K562 (cell line): ENCODE measurements at regions not wholly inside any gene's neighbourhood (a gene's known extent, or its start where the extent isn't known, plus 50 kb on each side); places are given as distances from the start of the nearest gene placed in this dataset.

ENCODE experiments used
- ATAC-seq: fragments of 200-7000 bp; cut with Tn5 transposase; 3 replicates; pipeline ENCODE4 v1.9.1; 2020; ENCODE audit warnings: moderate library complexity
- BruUV-seq: library from RNA; stranded (reverse); fragments of 400-500 nt; replicated peaks from 2 replicates; lab custom pipeline; 2021; lab: Mats Ljungman, UMichigan
- CTCF ChIA-PET: fragments of 300-600 bp; formaldehyde crosslinking; extraction: SDS; loops from one replicate; lab custom pipeline; 2021; ENCODE audit warnings: low intra/inter-chr PET ratio; lab: Yijun Ruan, JAX
- POLR2A ChIA-PET: fragments of 300-600, 350-650 bp; sonication (Branson Sonifier 250); formaldehyde crosslinking; extraction: SDS; loops from one replicate; lab custom pipeline; 2021; ENCODE audit warnings: antibody characterized with exemption, inconsistent platforms; lab: Yijun Ruan, JAX
- DNase-seq, 4 experiments: peaks; one replicate each; pipeline versions ENCODE4 v3.0.0 to v3.0.0-alpha.2; 2011 to 2018; ENCODE audit warnings: low spot score in 3 of 4, mixed read lengths in 3 of 4; ENCODE audit errors: extremely low read depth in 1 of 4
- FAIRE-seq: peaks from 2 replicates; lab custom pipeline; 2011; peaks lifted over from hg19 to GRCh38; lab: Jason Lieb, UNC
- H2AFZ ChIP-seq: 2 replicates; pipeline ENCODE4 v1.6.0; 2011; ENCODE audit warnings: low read depth, low read length, control low read depth, inconsistent platforms
- H3K27ac ChIP-seq: fragments of 200-600 bp; 3 replicates; pipeline ENCODE4 v1.8.0; 2011; ENCODE audit warnings: low read depth, mild to moderate bottlenecking, control low read depth, inconsistent platforms, low read length, moderate library complexity, mixed read lengths; ENCODE audit errors: extremely low read depth
- H3K27me3 ChIP-seq, 2 experiments: fragments of 300-600 bp in 1 of 2; 2 replicates in 1 of 2; 3 replicates in 1 of 2; pipeline versions ENCODE4 v1.6.0 to v1.8.0; 2011; ENCODE audit warnings: inconsistent platforms in 2 of 2, low read length in 2 of 2, mild to moderate bottlenecking in 1 of 2, mixed read lengths in 1 of 2, moderate library complexity in 1 of 2; ENCODE audit not compliant: control insufficient read depth in 2 of 2, insufficient read depth in 2 of 2
- H3K36me3 ChIP-seq: fragments of 300-600 bp; 3 replicates; pipeline ENCODE4 v1.8.0; 2011; ENCODE audit warnings: mild to moderate bottlenecking, low read length, inconsistent platforms; ENCODE audit not compliant: control insufficient read depth, insufficient read depth
- H3K4me1 ChIP-seq, 2 experiments: fragments of 200-600 bp in 1 of 2; replicated peaks in 1 of 2; 2 replicates in 1 of 2; 3 replicates in 1 of 2; pipeline versions ENCODE4 v1.5.1 to v1.8.0; 2011; ENCODE audit warnings: inconsistent platforms in 2 of 2, low read length in 2 of 2, mild to moderate bottlenecking in 1 of 2, mixed read lengths in 1 of 2, moderate library complexity in 1 of 2; ENCODE audit not compliant: control insufficient read depth in 2 of 2, insufficient read depth in 2 of 2
- H3K4me2 ChIP-seq: 2 replicates; pipeline ENCODE4 v1.6.1; 2011; ENCODE audit warnings: low read length, control low read depth, inconsistent platforms, mixed read lengths; ENCODE audit not compliant: insufficient read depth
- H3K4me3 ChIP-seq: fragments of 200-600 bp; sonication (generic), shearing (Covaris generic); 2 replicates; pipeline ENCODE4 v1.5.1; 2016; ENCODE audit warnings: control low read depth, inconsistent platforms
- H3K79me2 ChIP-seq: fragments of 200-600 bp; 3 replicates; pipeline ENCODE4 v1.8.0; 2011; ENCODE audit warnings: low read length, inconsistent platforms; ENCODE audit not compliant: control insufficient read depth, insufficient read depth
- H3K9ac ChIP-seq, 2 experiments: 2 replicates each; pipeline versions ENCODE4 v1.6.0 to v1.6.1; 2011; ENCODE audit warnings: low read depth in 2 of 2, low read length in 2 of 2, control low read depth in 1 of 2, inconsistent platforms in 1 of 2, mild to moderate bottlenecking in 1 of 2, mixed read lengths in 1 of 2; ENCODE audit not compliant: insufficient read depth in 1 of 2
- H3K9me1 ChIP-seq: one replicate; pipeline ENCODE4 v1.6.0; 2011; ENCODE audit warnings: inconsistent platforms, mild to moderate bottlenecking, low read length, moderate library complexity; ENCODE audit not compliant: control insufficient read depth, insufficient read depth
- H3K9me3 ChIP-seq: replicated peaks from 2 replicates; pipeline ENCODE4 v1.5.1; 2011; ENCODE audit warnings: low read depth, low read length, inconsistent platforms; ENCODE audit not compliant: control insufficient read depth, insufficient read depth
- H4K20me1 ChIP-seq: replicated peaks from 2 replicates; pipeline ENCODE4 v1.6.1; 2011; ENCODE audit warnings: low read length, inconsistent platforms, mixed read lengths; ENCODE audit not compliant: control insufficient read depth, insufficient read depth
- BMI1 ChIP-seq: fragments of 150-350 bp; IDR thresholded peaks from 2 replicates; pipeline ENCODE4 v1.6.1; 2014; ENCODE audit warnings: low read length
- ETV1 ChIP-seq: fragments of 450-650 bp; conservative IDR thresholded peaks from 2 replicates; pipeline ENCODE4 v1.6.1; 2016; ENCODE audit warnings: missing genetic modification characterization, control low read depth, low read depth, missing compliant biosample characterization
- GABPB2 ChIP-seq: fragments of 250-450 bp; sonication (Bioruptor Pico); conservative IDR thresholded peaks from 2 replicates; pipeline ENCODE4 v1.5.1; 2021; ENCODE audit warnings: mild to moderate bottlenecking
- HDAC8 ChIP-seq: fragments of 450-650 bp; IDR thresholded peaks from 2 replicates; pipeline ENCODE4 v1.6.1; 2016; ENCODE audit warnings: mild to moderate bottlenecking, missing genetic modification characterization, moderate library complexity, missing compliant biosample characterization
- NBN ChIP-seq: fragments of 450-650 bp; IDR thresholded peaks from 2 replicates; pipeline ENCODE4 v1.6.1; 2016; ENCODE audit warnings: low read depth, mild to moderate bottlenecking
- NR2C2 ChIP-seq, 2 experiments: fragments of 200-800 bp in 1 of 2; sonication (Bioruptor generic) in 1 of 2; sonication (generic) in 1 of 2; formaldehyde crosslinking in 1 of 2; IDR thresholded peaks; 2 replicates each; pipeline versions ENCODE4 v1.6.1 to v1.8.0; 2016 to 2022; ENCODE audit warnings: mild to moderate bottlenecking in 1 of 2, missing compliant biosample characterization in 1 of 2, missing genetic modification characterization in 1 of 2, missing genetic modification reagents in 1 of 2
- STAT6 ChIP-seq: sonication (generic); formaldehyde crosslinking; IDR thresholded peaks from 2 replicates; pipeline ENCODE4 v1.8.1; 2023; ENCODE audit warnings: mild to moderate bottlenecking, missing genetic modification reagents
- TEAD1 ChIP-seq, 2 experiments: fragments of 450-650 bp in 1 of 2; sonication (generic) in 1 of 2; formaldehyde crosslinking; IDR thresholded peaks; 2 replicates each; pipeline versions ENCODE4 v1.4.0 to v1.8.0; 2020 to 2022; ENCODE audit warnings: mild to moderate bottlenecking in 2 of 2, missing genetic modification reagents in 1 of 2
- TSHZ1 ChIP-seq: fragments of 250-450 bp; sonication (Bioruptor Pico); IDR thresholded peaks from 2 replicates; pipeline ENCODE4 v1.4.0; 2020; ENCODE audit warnings: mild to moderate bottlenecking, moderate library complexity
- ZNF398 ChIP-seq: fragments of 250-450 bp; sonication (Bioruptor Pico); IDR thresholded peaks from 2 replicates; pipeline ENCODE4 v1.8.0; 2021; ENCODE audit warnings: moderate library complexity, mild to moderate bottlenecking, inconsistent platforms
- ZNF518B ChIP-seq: fragments of 250-450 bp; sonication (Bioruptor Pico); IDR thresholded peaks from 2 replicates; pipeline ENCODE4 v1.5.0; 2021; ENCODE audit warnings: mild to moderate bottlenecking, moderate library complexity
- WGBS: fragments of 100-300 bp; shearing (Covaris generic); methylation state at CpG from one replicate; pipeline ENCODE4 v1.1.6; 2016; ENCODE audit warnings: low coverage, mixed read lengths; ENCODE audit not compliant: insufficient coverage; ENCODE audit errors: missing lambda C conversion rate; 5-methylcytosine and 5-hydroxymethylcytosine counted together
- in situ Hi-C: fragments of 300-500 bp; cut with MboI; formaldehyde crosslinking; loops from 4 replicates; pipeline ENCODE4 v1.15.0; 2018; ENCODE audit warnings: inconsistent platforms, mixed read lengths
- intact Hi-C: fragments of 100-400 bp; cut with micrococcal nuclease; formaldehyde crosslinking; loops from 2 replicates; pipeline ENCODE4 v1.14.2; 2022

GRCh38 chr5:13034061-13034460 lies 910.4 kb downstream of the DNAH5 start:
- H3K27me3 ChIP-seq: no peaks in the 10 kb centered on the region
- intact Hi-C loops: no loop called here
- ChIA-PET CTCF (no interaction called here), POLR2A (no interaction called here)
- H3K27ac ChIP-seq: no peak overlapping the region
- ATAC-seq (no peak), FAIRE-seq (no peak), DNase-seq (no peak)
- no peaks in the 10 kb centered on the region for H3K9me1 ChIP-seq
- WGBS: 0% methylated on average over 2 of the region's 2 CpGs
- BruUV-seq: no TSS peak
- H3K4me2 ChIP-seq: no peak overlapping the region
- no peaks in the 10 kb centered on the region for H3K4me1 ChIP-seq
- no peak overlapping the region for H2AFZ ChIP-seq
- in situ Hi-C loops: no loop called here
- H3K36me3 ChIP-seq: no peaks in the 10 kb centered on the region
- no peak overlapping the region for H3K9ac ChIP-seq
- H3K4me3 ChIP-seq: no peak overlapping the region
- no peaks in the 10 kb centered on the region for H3K79me2 ChIP-seq
- no peaks in the 10 kb centered on the region for H3K9me3 ChIP-seq
- no peaks in the 10 kb centered on the region for H4K20me1 ChIP-seq
- TF ChIP-seq NBN (no peak), ZNF398 (CRISPR knock-in tag) (no peak), ETV1 (tag) (no peak), ZNF518B (CRISPR knock-in tag) (no peak), TEAD1 (CRISPR knock-in tag; IDR thresholded peaks at IDR 0.05) (no peak), GABPB2 (CRISPR knock-in tag) (no peak), HDAC8 (tag) (no peak), STAT6 (CRISPR knock-in tag) (no peak), NR2C2 (CRISPR knock-in tag; IDR thresholded peaks at IDR 0.05) (no peak), NR2C2 (tag; IDR thresholded peaks at IDR 0.05) (no peak), TSHZ1 (CRISPR knock-in tag) (no peak), BMI1 (no peak)
